ENCODE measurements at regions not wholly inside any gene's neighbourhood (a gene's known extent, or its start where the extent isn't known, plus 50 kb on each side); places are given as distances from the start of the nearest gene placed in this dataset.
"Not testable (repeated sequence)": the region's sequence is repeated elsewhere in the genome, so short reads cannot be mapped to it uniquely, and the experiment has no call there.

GRCh38 chr2:228762565-228762964, 508.5 kb downstream of the PID1 start:
- Histone ChIP-seq H3K27me3 (ENCODE audit: control insufficient read depth in 2 of 2, insufficient read depth in 1 of 2, low read length in 1 of 2) (no peaks in the 10 kb centered on the region), H3K4me3 (ENCODE audit: low read length in 2 of 2) (no peak overlapping the region), H3K27ac (ENCODE audit: low read depth in 1 of 2, low read length in 1 of 2) (no peak overlapping the region), H3K4me1 (ENCODE audit: control insufficient read depth in 2 of 2, insufficient read depth in 2 of 2, low read length in 2 of 2) (no peaks in the 10 kb centered on the region), H3K36me3 (ENCODE audit: control insufficient read depth in 2 of 2, insufficient read depth in 2 of 2, low read length in 1 of 2) (no peaks in the 10 kb centered on the region), H3K9me3 (ENCODE audit: control insufficient read depth in 2 of 2, insufficient read depth in 1 of 2, low read length in 1 of 2) (peaks cover 0 to 9% of the 10 kb centered on the region in 2 donors)
- 87% methylated on average over 2 of the region's 2 CpGs for WGBS
- no peak for DNase-seq (ENCODE audit: low read depth in 6 of 9, low spot score in 9 of 9)

- H3K4me3 ChIP-seq (ENCODE audit: low read length in 2 of 2); H3K36me3 ChIP-seq (ENCODE audit: control insufficient read depth in 2 of 2, insufficient read depth in 2 of 2, low read length in 1 of 2); H3K9me3 ChIP-seq (ENCODE audit: control insufficient read depth in 2 of 2, insufficient read depth in 1 of 2, low read length in 1 of 2); H3K27me3 ChIP-seq (ENCODE audit: control insufficient read depth in 2 of 2, insufficient read depth in 1 of 2, low read length in 1 of 2); H3K27ac ChIP-seq (ENCODE audit: low read depth in 1 of 2, low read length in 1 of 2); DNase-seq (ENCODE audit: low read depth in 6 of 9, low spot score in 9 of 9); H3K4me1 ChIP-seq (ENCODE audit: control insufficient read depth in 2 of 2, insufficient read depth in 2 of 2, low read length in 2 of 2): not testable (repeated sequence)
- 95% methylated on average over 25 of the region's 25 CpGs for WGBS
Observed at GRCh38 chr2:228755661-228756060, 515.4 kb downstream of the PID1 start.

- no peaks in the 10 kb centered on the region for H3K36me3 ChIP-seq (ENCODE audit: control insufficient read depth in 2 of 2, insufficient read depth in 2 of 2, low read length in 1 of 2)
- WGBS, result 89% methylated on average over 6 of the region's 6 CpGs
- H3K27me3 ChIP-seq (ENCODE audit: control insufficient read depth in 2 of 2, insufficient read depth in 1 of 2, low read length in 1 of 2), result no peaks in the 10 kb centered on the region
- H3K9me3 ChIP-seq (ENCODE audit: control insufficient read depth in 2 of 2, insufficient read depth in 1 of 2, low read length in 1 of 2), result no peaks in the 10 kb centered on the region
- H3K27ac ChIP-seq (ENCODE audit: low read depth in 1 of 2, low read length in 1 of 2), result no peak overlapping the region
- no peaks in the 10 kb centered on the region for H3K4me1 ChIP-seq (ENCODE audit: control insufficient read depth in 2 of 2, insufficient read depth in 2 of 2, low read length in 2 of 2)
- DNase-seq (ENCODE audit: low read depth in 6 of 9, low spot score in 9 of 9), result no peak
- no peak overlapping the region for H3K4me3 ChIP-seq (ENCODE audit: low read length in 2 of 2)
Observed at GRCh38 chr2:228747483-228747882, 523.6 kb downstream of the PID1 start.

GRCh38 chr2:228738671-228739380, 532.3 kb downstream of the PID1 start:
- WGBS, result 90% methylated on average over 2 of the region's 2 CpGs
- H3K27me3 ChIP-seq (ENCODE audit: control insufficient read depth in 2 of 2, insufficient read depth in 1 of 2, low read length in 1 of 2), result no peaks in the 10 kb centered on the region
- H3K27ac ChIP-seq (ENCODE audit: low read depth in 1 of 2, low read length in 1 of 2), result no peak overlapping the region
- no peaks in the 10 kb centered on the region for H3K4me1 ChIP-seq (ENCODE audit: control insufficient read depth in 2 of 2, insufficient read depth in 2 of 2, low read length in 2 of 2)
- no peak for DNase-seq (ENCODE audit: low read depth in 6 of 9, low spot score in 9 of 9)
- H3K9me3 ChIP-seq (ENCODE audit: control insufficient read depth in 2 of 2, insufficient read depth in 1 of 2, low read length in 1 of 2), result no peaks in the 10 kb centered on the region
- H3K36me3 ChIP-seq (ENCODE audit: control insufficient read depth in 2 of 2, insufficient read depth in 2 of 2, low read length in 1 of 2), result no peaks in the 10 kb centered on the region
- no peak overlapping the region for H3K4me3 ChIP-seq (ENCODE audit: low read length in 2 of 2)

- no peak overlapping the region for H3K27ac ChIP-seq (ENCODE audit: low read depth in 1 of 2, low read length in 1 of 2)
- no peak for DNase-seq (ENCODE audit: low read depth in 6 of 9, low spot score in 9 of 9)
- 80% methylated on average over 3 of the region's 3 CpGs for WGBS
- H3K9me3 ChIP-seq (ENCODE audit: control insufficient read depth in 2 of 2, insufficient read depth in 1 of 2, low read length in 1 of 2), result no peaks in the 10 kb centered on the region
- H3K4me3 ChIP-seq (ENCODE audit: low read length in 2 of 2), result no peak overlapping the region
- H3K27me3 ChIP-seq (ENCODE audit: control insufficient read depth in 2 of 2, insufficient read depth in 1 of 2, low read length in 1 of 2), result no peaks in the 10 kb centered on the region
- no peaks in the 10 kb centered on the region for H3K36me3 ChIP-seq (ENCODE audit: control insufficient read depth in 2 of 2, insufficient read depth in 2 of 2, low read length in 1 of 2)
- H3K4me1 ChIP-seq (ENCODE audit: control insufficient read depth in 2 of 2, insufficient read depth in 2 of 2, low read length in 2 of 2), result no peaks in the 10 kb centered on the region
Observed at GRCh38 chr2:228735697-228736096, 535.4 kb downstream of the PID1 start.

- H3K36me3 ChIP-seq (ENCODE audit: control insufficient read depth in 2 of 2, insufficient read depth in 2 of 2, low read length in 1 of 2), result no peaks in the 10 kb centered on the region
- H3K9me3 ChIP-seq (ENCODE audit: control insufficient read depth in 2 of 2, insufficient read depth in 1 of 2, low read length in 1 of 2), result no peaks in the 10 kb centered on the region
- H3K4me1 ChIP-seq (ENCODE audit: control insufficient read depth in 2 of 2, insufficient read depth in 2 of 2, low read length in 2 of 2), result no peaks in the 10 kb centered on the region
- DNase-seq (ENCODE audit: low read depth in 6 of 9, low spot score in 9 of 9), result no peak
- no peak overlapping the region for H3K27ac ChIP-seq (ENCODE audit: low read depth in 1 of 2, low read length in 1 of 2)
- no peak overlapping the region for H3K4me3 ChIP-seq (ENCODE audit: low read length in 2 of 2)
- no peaks in the 10 kb centered on the region for H3K27me3 ChIP-seq (ENCODE audit: control insufficient read depth in 2 of 2, insufficient read depth in 1 of 2, low read length in 1 of 2)
Observed at GRCh38 chr2:228731517-228731916, 539.6 kb downstream of the PID1 start.

- no peak overlapping the region for H3K27ac ChIP-seq (ENCODE audit: low read depth in 1 of 2, low read length in 1 of 2)
- no peak for DNase-seq (ENCODE audit: low read depth in 6 of 9, low spot score in 9 of 9)
- no peaks in the 10 kb centered on the region for H3K36me3 ChIP-seq (ENCODE audit: control insufficient read depth in 2 of 2, insufficient read depth in 2 of 2, low read length in 1 of 2)
- H3K4me1 ChIP-seq (ENCODE audit: control insufficient read depth in 2 of 2, insufficient read depth in 2 of 2, low read length in 2 of 2), result no peaks in the 10 kb centered on the region
- no peaks in the 10 kb centered on the region for H3K9me3 ChIP-seq (ENCODE audit: control insufficient read depth in 2 of 2, insufficient read depth in 1 of 2, low read length in 1 of 2)
- WGBS, result 37% methylated on average over 5 of the region's 5 CpGs
- H3K27me3 ChIP-seq (ENCODE audit: control insufficient read depth in 2 of 2, insufficient read depth in 1 of 2, low read length in 1 of 2), result no peaks in the 10 kb centered on the region
- H3K4me3 ChIP-seq (ENCODE audit: low read length in 2 of 2), result no peak overlapping the region
Observed at GRCh38 chr2:228728961-228729360, 542.1 kb downstream of the PID1 start.

- no peaks in the 10 kb centered on the region for H3K4me1 ChIP-seq (ENCODE audit: control insufficient read depth in 2 of 2, insufficient read depth in 2 of 2, low read length in 2 of 2)
- 84% methylated on average over 1 of the region's 1 CpG for WGBS
- H3K9me3 ChIP-seq (ENCODE audit: control insufficient read depth in 2 of 2, insufficient read depth in 1 of 2, low read length in 1 of 2), result no peaks in the 10 kb centered on the region
- no peak overlapping the region for H3K27ac ChIP-seq (ENCODE audit: low read depth in 1 of 2, low read length in 1 of 2)
- H3K36me3 ChIP-seq (ENCODE audit: control insufficient read depth in 2 of 2, insufficient read depth in 2 of 2, low read length in 1 of 2), result no peaks in the 10 kb centered on the region
- no peak for DNase-seq (ENCODE audit: low read depth in 6 of 9, low spot score in 9 of 9)
- no peak overlapping the region for H3K4me3 ChIP-seq (ENCODE audit: low read length in 2 of 2)
- H3K27me3 ChIP-seq (ENCODE audit: control insufficient read depth in 2 of 2, insufficient read depth in 1 of 2, low read length in 1 of 2), result no peaks in the 10 kb centered on the region
Observed at GRCh38 chr2:228725031-228725430, 543.5 kb upstream of the SPHKAP start.

GRCh38 chr2:228723599-228723998, 542.1 kb upstream of the SPHKAP start:
- WGBS, result 92% methylated on average over 1 of the region's 1 CpG
- H3K27me3 ChIP-seq (ENCODE audit: control insufficient read depth in 2 of 2, insufficient read depth in 1 of 2, low read length in 1 of 2), result no peaks in the 10 kb centered on the region
- H3K36me3 ChIP-seq (ENCODE audit: control insufficient read depth in 2 of 2, insufficient read depth in 2 of 2, low read length in 1 of 2), result no peaks in the 10 kb centered on the region
- no peaks in the 10 kb centered on the region for H3K4me1 ChIP-seq (ENCODE audit: control insufficient read depth in 2 of 2, insufficient read depth in 2 of 2, low read length in 2 of 2)
- no peak overlapping the region for H3K27ac ChIP-seq (ENCODE audit: low read depth in 1 of 2, low read length in 1 of 2)
- DNase-seq (ENCODE audit: low read depth in 6 of 9, low spot score in 9 of 9), result no peak
- H3K4me3 ChIP-seq (ENCODE audit: low read length in 2 of 2), result no peak overlapping the region
- H3K9me3 ChIP-seq (ENCODE audit: control insufficient read depth in 2 of 2, insufficient read depth in 1 of 2, low read length in 1 of 2), result no peaks in the 10 kb centered on the region
